Gastrocnemius medialis (tissue), 4 donors: ENCODE measurements at regions not wholly inside any gene's neighbourhood (a gene's known extent, or its start where the extent isn't known, plus 50 kb on each side); places are given as distances from the start of the nearest gene placed in this dataset.

Experiments
- ATAC-seq, 2 donors: fragments of 150-250 bp; one replicate each; pipeline ENCODE4 v1.9.1; 2016
- DNase-seq, 2 donors: peaks; one replicate each; pipeline ENCODE4 v3.0.0-alpha.2; 2019
- H3K27ac ChIP-seq, 4 donors: fragments of 200-600 bp; sonication (generic); 1 replicate in 1 of 4; 2 replicates in 3 of 4; pipeline ENCODE4 v1.5.1; 2016 to 2018; ENCODE audit warnings: mild to moderate bottlenecking in 2 of 4, moderate library complexity in 1 of 4
- H3K27me3 ChIP-seq, 3 donors: fragments of 200-600 bp; sonication (generic) in 2 of 3; 1 replicate in 1 of 3; 2 replicates in 2 of 3; pipeline versions ENCODE4 v1.5.1 to v1.6.0; 2016 to 2019; ENCODE audit warnings: mild to moderate bottlenecking in 1 of 3, moderate library complexity in 1 of 3
- H3K36me3 ChIP-seq, 2 donors: fragments of 200-600 bp; sonication (generic) in 1 of 2; one replicate each; pipeline ENCODE4 v1.5.1; 2017 to 2018
- H3K4me1 ChIP-seq, 2 donors: fragments of 200-600 bp; sonication (generic) in 1 of 2; one replicate each; pipeline ENCODE4 v1.5.1; 2016 to 2017; ENCODE audit warnings: mild to moderate bottlenecking in 2 of 2
- H3K4me3 ChIP-seq, 4 donors: fragments of 200-600 bp; sonication (generic) in 3 of 4; 1 replicate in 1 of 4; 2 replicates in 3 of 4; pipeline ENCODE4 v1.5.1; 2016 to 2019; ENCODE audit warnings: mild to moderate bottlenecking in 2 of 4
- H3K9me3 ChIP-seq, 3 donors: fragments of 200-600 bp; sonication (generic) in 2 of 3; 1 replicate in 1 of 3; 2 replicates in 2 of 3; pipeline ENCODE4 v1.5.1; 2016 to 2019
- POLR2A ChIP-seq, 2 donors: fragments of 450-650 bp; IDR thresholded peaks; one replicate each; pipeline ENCODE4 v1.6.1; 2017; ENCODE audit warnings: antibody characterized with exemption in 2 of 2, mild to moderate bottlenecking in 2 of 2, moderate library complexity in 2 of 2
- in situ Hi-C, 4 donors: fragments of 200-750 bp; cut with MboI; loops; one replicate each; pipeline versions ENCODE4 v1.15.0 to v1.8.0; 2017; ENCODE audit warnings: low sequenced_read_pairs in 4 of 4
- intact Hi-C: fragments of 100-400 bp; cut with DNase I; formaldehyde crosslinking; loops from one replicate; pipeline ENCODE4 v1.15.1; 2023; ENCODE audit warnings: low total_unique reads
- TF ChIP-seq, protein P1 (sequence below), 5 experiments: fragments of 450-650 bp in 3 of 5; fragments of 200-600 bp in 2 of 5; sonication (generic) in 2 of 5; IDR thresholded peaks in 4 of 5; conservative IDR thresholded peaks in 1 of 5; 1 replicate in 4 of 5; 2 replicates in 1 of 5; pipeline ENCODE4 v1.5.1; 2016 to 2019; ENCODE audit warnings: antibody characterized with exemption in 5 of 5, mild to moderate bottlenecking in 3 of 5, moderate library complexity in 3 of 5

DNA sequence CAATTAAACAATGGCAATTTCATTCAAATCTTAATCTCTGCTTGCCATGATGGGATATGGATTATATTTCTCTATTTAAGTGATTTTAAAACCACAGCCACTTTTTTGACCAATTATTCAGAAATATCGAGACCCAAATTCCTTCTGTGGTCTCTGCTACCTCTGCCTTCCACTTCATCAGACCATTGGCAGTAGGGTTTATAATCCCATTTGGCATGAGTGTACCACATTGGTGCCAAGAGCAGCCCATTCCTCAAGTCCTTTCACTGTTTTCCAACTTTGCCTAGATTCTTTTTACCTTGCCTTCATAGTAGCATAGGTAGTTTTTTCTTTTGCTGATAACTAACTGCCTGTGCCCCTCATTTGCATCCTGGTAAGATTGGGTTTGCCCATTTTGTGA is 319.9 kb downstream of the ARL4A start:
- Histone ChIP-seq H3K27ac (no peak overlapping the region), H3K4me3 (no peak overlapping the region), H3K36me3 (no peaks in the 10 kb centered on the region), H3K9me3 (no peaks in the 10 kb centered on the region), H3K27me3 (no peaks in the 10 kb centered on the region), H3K4me1 (no peaks in the 10 kb centered on the region)
- in situ Hi-C loops (no loop called here), intact Hi-C loops (no loop called here)
- ATAC-seq = no peak
- TF ChIP-seq, protein P1, sequence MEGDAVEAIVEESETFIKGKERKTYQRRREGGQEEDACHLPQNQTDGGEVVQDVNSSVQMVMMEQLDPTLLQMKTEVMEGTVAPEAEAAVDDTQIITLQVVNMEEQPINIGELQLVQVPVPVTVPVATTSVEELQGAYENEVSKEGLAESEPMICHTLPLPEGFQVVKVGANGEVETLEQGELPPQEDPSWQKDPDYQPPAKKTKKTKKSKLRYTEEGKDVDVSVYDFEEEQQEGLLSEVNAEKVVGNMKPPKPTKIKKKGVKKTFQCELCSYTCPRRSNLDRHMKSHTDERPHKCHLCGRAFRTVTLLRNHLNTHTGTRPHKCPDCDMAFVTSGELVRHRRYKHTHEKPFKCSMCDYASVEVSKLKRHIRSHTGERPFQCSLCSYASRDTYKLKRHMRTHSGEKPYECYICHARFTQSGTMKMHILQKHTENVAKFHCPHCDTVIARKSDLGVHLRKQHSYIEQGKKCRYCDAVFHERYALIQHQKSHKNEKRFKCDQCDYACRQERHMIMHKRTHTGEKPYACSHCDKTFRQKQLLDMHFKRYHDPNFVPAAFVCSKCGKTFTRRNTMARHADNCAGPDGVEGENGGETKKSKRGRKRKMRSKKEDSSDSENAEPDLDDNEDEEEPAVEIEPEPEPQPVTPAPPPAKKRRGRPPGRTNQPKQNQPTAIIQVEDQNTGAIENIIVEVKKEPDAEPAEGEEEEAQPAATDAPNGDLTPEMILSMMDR (IDR thresholded peaks at IDR 0.05 in 4 of 5, conservative IDR thresholded peaks at IDR 0.05 in 1 of 5) = no peak
- no peak for TF ChIP-seq POLR2A (IDR thresholded peaks at IDR 0.05)
- DNase-seq = no peak

DNA sequence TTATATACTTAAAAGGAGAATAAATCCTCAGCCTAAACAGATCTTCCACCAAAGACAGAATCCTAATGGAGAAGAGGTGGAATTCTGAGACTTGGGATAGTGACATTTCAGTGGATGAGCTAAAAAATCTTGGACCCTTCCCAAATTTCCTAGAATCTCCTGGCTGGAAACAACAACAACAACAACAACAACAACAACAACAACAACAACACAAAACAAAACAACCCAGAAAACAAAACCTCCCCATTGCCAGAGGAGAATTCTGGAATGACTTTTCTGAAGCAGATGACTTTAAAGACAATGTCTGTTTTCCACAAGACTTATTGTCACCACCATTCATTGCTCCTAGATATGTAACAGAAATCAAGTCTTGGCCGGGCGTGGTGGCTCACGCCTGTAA is 322.1 kb downstream of the ARL4A start:
- Histone ChIP-seq H3K36me3 (no peaks in the 10 kb centered on the region), H3K4me1 (no peaks in the 10 kb centered on the region), H3K27me3 (no peaks in the 10 kb centered on the region), H3K9me3 (no peaks in the 10 kb centered on the region), H3K4me3 (no peak overlapping the region), H3K27ac (no peak overlapping the region)
- no peak for ATAC-seq
- TF ChIP-seq, protein P1 (IDR thresholded peaks at IDR 0.05 in 4 of 5, conservative IDR thresholded peaks at IDR 0.05 in 1 of 5) = no peak
- no peak for TF ChIP-seq POLR2A (IDR thresholded peaks at IDR 0.05)
- no peak for DNase-seq
- intact Hi-C loops = no loop called here
- in situ Hi-C loops = no loop called here

- DNase-seq (no peak), ATAC-seq (no peak)
- Histone ChIP-seq H3K4me1 (no peaks in the 10 kb centered on the region), H3K4me3 (no peak overlapping the region), H3K27ac (no peak overlapping the region), H3K27me3 (no peaks in the 10 kb centered on the region), H3K36me3 (no peaks in the 10 kb centered on the region), H3K9me3 (no peaks in the 10 kb centered on the region)
- in situ Hi-C loops = no loop called here
- TF ChIP-seq POLR2A (IDR thresholded peaks at IDR 0.05) = no peak
- TF ChIP-seq, protein P1 (IDR thresholded peaks at IDR 0.05 in 4 of 5, conservative IDR thresholded peaks at IDR 0.05 in 1 of 5) = no peak
- intact Hi-C loops = no loop called here
Observed at GRCh38 chr7:13014011-13014410, 326.6 kb downstream of the ARL4A start.

DNA sequence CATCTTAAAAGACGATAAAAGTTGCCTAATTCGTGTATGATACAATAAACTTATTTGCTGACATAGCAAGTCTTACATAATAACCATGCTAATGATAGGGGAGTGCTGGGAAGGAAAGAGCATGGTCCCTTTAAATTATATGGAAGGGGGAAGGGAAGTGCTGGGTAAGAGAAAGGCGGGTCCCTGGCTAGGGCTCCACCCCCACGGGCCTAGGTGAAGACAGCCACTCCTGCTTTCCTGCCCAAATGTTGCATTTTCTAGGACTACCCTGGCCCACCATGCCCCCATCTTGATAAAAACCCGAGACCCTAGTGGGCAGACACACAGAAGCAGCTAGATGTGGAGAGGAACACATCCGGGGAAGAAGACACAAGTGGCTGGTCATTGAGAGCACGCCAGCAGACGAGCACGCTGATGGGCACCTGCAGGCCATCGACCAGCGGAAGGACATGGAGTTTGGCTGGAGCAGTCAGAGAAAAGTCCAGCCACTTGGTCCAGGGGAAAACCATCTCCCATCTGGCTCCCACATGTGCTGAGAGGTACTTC is 328.7 kb downstream of the ARL4A start:
- TF ChIP-seq POLR2A (IDR thresholded peaks at IDR 0.05) = no peak
- TF ChIP-seq, protein P1 (IDR thresholded peaks at IDR 0.05 in 4 of 5, conservative IDR thresholded peaks at IDR 0.05 in 1 of 5) = no peak
- no peak for DNase-seq
- no peaks in the 10 kb centered on the region for H3K27me3 ChIP-seq
- no peaks in the 10 kb centered on the region for H3K9me3 ChIP-seq
- intact Hi-C loops = no loop called here
- in situ Hi-C loops = no loop called here
- no peak overlapping the region for H3K27ac ChIP-seq
- no peak for ATAC-seq
- no peaks in the 10 kb centered on the region for H3K4me1 ChIP-seq
- no peak overlapping the region for H3K4me3 ChIP-seq
- no peaks in the 10 kb centered on the region for H3K36me3 ChIP-seq
